ENCODE measurements at regions not wholly inside any gene's neighbourhood (a gene's known extent, or its start where the extent isn't known, plus 50 kb on each side); places are given as distances from the start of the nearest gene placed in this dataset.

DNA sequence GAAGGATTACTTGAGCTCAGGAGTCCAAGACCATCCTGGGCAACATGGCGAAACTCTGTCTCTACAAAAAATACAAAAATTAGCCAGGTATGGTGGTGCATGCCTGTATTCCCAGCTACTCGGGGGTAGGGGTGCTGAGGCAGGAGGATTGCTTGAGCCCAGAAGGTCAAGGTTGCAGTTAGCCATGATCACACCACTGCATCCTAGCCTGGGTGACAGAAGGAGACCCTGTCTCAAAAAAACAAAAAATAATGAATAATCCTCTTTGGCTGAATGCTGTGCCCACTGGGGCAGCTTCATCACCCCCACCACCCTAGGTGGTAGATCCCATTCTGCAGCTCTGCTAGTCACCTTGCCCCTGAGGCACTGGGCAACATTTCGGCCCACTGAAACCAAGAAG lies 109.4 kb downstream of the ZFP36L2 start:
- no peak overlapping the region for H3K4me3 ChIP-seq (replicated peaks in 1 of 3; ENCODE audit: insufficient read depth in 1 of 3, low read depth in 1 of 3, low read length in 3 of 3)

More for the DNA sequence above, 109.4 kb downstream of the ZFP36L2 start:
- H3K27ac ChIP-seq (ENCODE audit: insufficient read depth, low read depth, low read length): no peak overlapping the region
- H4K20me1 ChIP-seq (replicated peaks; ENCODE audit: control insufficient read depth, extremely low read depth, insufficient read depth, low read length): no peaks in the 10 kb centered on the region
- no peak overlapping the region for H3K9ac ChIP-seq (replicated peaks; ENCODE audit: extremely low read depth, insufficient read depth, low read length)
- H3K4me2 ChIP-seq (ENCODE audit: insufficient read depth, low read length): no peak overlapping the region
- intact Hi-C loops (cut with micrococcal nuclease): no loop called here
- H3K36me3 ChIP-seq (ENCODE audit: control insufficient read depth in 2 of 2, extremely low read depth in 1 of 2, insufficient read depth in 2 of 2, low read length in 2 of 2): no peaks in the 10 kb centered on the region
- FAIRE-seq: no peak
- ChIA-PET POLR2A (no interaction called here), CTCF (interaction anchor here (1.4 kb wide), 1 partner anchor 10 kb away, joined by 4 read pairs; no protein-coding TSS in a partner anchor)
- H3K79me2 ChIP-seq (ENCODE audit: control insufficient read depth, insufficient read depth, low read length): no peaks in the 10 kb centered on the region
- DNase-seq (ENCODE audit: low read depth, low spot score): no peak
- H3K9me3 ChIP-seq (replicated peaks; ENCODE audit: control insufficient read depth, insufficient read depth, low read length): no peaks in the 10 kb centered on the region
- no peaks in the 10 kb centered on the region for H3K9me1 ChIP-seq (replicated peaks; ENCODE audit: control insufficient read depth, extremely low read depth, insufficient read depth, low read length)
- H2AFZ ChIP-seq (ENCODE audit: low read depth, low read length): no peak overlapping the region
- H3K27me3 ChIP-seq (ENCODE audit: control insufficient read depth in 2 of 2, insufficient read depth in 2 of 2, low read length in 2 of 2): no peaks in the 10 kb centered on the region
- TF ChIP-seq, protein P1, sequence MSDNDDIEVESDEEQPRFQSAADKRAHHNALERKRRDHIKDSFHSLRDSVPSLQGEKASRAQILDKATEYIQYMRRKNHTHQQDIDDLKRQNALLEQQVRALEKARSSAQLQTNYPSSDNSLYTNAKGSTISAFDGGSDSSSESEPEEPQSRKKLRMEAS (IDR thresholded peaks at IDR 0.05; ENCODE audit: insufficient read depth, insufficient read length): no peak
- TF ChIP-seq EZH2 (IDR thresholded peaks at IDR 0.05; ENCODE audit: borderline replicate concordance, low read depth, low read length, severe bottlenecking) (no peak), FOS (IDR thresholded peaks at IDR 0.05; ENCODE audit: borderline replicate concordance, insufficient read depth, low read length) (no peak), JUN (IDR thresholded peaks at IDR 0.05; ENCODE audit: borderline replicate concordance, insufficient read depth, insufficient read length, low read depth) (no peak), POLR2AphosphoS5 (IDR thresholded peaks at IDR 0.05; ENCODE audit: insufficient read depth, low read depth, low read length) (no peak), MYC (IDR thresholded peaks at IDR 0.05; ENCODE audit: low read depth, low read length) (no peak), POLR2A (IDR thresholded peaks at IDR 0.05; ENCODE audit: low read depth, low read length) (no peak), GATA2 (IDR thresholded peaks at IDR 0.05; ENCODE audit: insufficient read depth, insufficient read length, low read depth, low read length) (no peak)
- TF ChIP-seq, protein P2, sequence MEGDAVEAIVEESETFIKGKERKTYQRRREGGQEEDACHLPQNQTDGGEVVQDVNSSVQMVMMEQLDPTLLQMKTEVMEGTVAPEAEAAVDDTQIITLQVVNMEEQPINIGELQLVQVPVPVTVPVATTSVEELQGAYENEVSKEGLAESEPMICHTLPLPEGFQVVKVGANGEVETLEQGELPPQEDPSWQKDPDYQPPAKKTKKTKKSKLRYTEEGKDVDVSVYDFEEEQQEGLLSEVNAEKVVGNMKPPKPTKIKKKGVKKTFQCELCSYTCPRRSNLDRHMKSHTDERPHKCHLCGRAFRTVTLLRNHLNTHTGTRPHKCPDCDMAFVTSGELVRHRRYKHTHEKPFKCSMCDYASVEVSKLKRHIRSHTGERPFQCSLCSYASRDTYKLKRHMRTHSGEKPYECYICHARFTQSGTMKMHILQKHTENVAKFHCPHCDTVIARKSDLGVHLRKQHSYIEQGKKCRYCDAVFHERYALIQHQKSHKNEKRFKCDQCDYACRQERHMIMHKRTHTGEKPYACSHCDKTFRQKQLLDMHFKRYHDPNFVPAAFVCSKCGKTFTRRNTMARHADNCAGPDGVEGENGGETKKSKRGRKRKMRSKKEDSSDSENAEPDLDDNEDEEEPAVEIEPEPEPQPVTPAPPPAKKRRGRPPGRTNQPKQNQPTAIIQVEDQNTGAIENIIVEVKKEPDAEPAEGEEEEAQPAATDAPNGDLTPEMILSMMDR (IDR thresholded peaks at IDR 0.05; ENCODE audit: extremely low read depth in 1 of 2, insufficient read depth in 1 of 2, low read depth in 1 of 2, low read length in 2 of 2): no peak
- BruUV-seq (replicated peaks): no TSS peak
- dilution Hi-C loops (cut with MboI; ENCODE audit: extremely low pct_ligation_motif_present, low sequenced_read_pairs): no loop called here
- peaks cover 21% of the 10 kb centered on the region for H3K4me1 ChIP-seq (ENCODE audit: control insufficient read depth, extremely low read depth, insufficient read depth, low read length)

Measured in endothelial cell of umbilical vein (primary cell).